ENCODE measurements at regions not wholly inside any gene's neighbourhood (a gene's known extent, or its start where the extent isn't known, plus 50 kb on each side); places are given as distances from the start of the nearest gene placed in this dataset.

DNA sequence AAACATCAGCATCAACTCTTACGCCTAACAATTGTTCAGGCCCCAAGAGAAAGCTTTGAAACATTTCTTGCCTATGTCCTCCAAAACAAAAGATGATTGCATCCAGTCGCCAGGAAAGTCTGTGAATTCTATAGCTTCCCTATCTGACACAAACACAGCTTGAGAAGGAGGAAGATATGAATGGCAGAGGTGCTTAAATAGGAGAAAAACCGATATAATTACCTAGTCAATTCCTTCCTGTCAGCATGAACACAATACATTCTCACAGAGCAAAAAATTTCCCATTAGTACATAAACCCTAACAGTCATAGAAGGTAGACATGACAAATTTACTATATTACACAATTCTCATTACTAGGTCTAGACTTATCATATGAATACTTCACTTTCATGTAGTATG, 326.5 kb downstream of the CGGBP1 start:
- no peak for TF ChIP-seq EZH2phosphoT487 (IDR thresholded peaks at IDR 0.05; ENCODE audit: low read depth)
- TF ChIP-seq, protein P1, sequence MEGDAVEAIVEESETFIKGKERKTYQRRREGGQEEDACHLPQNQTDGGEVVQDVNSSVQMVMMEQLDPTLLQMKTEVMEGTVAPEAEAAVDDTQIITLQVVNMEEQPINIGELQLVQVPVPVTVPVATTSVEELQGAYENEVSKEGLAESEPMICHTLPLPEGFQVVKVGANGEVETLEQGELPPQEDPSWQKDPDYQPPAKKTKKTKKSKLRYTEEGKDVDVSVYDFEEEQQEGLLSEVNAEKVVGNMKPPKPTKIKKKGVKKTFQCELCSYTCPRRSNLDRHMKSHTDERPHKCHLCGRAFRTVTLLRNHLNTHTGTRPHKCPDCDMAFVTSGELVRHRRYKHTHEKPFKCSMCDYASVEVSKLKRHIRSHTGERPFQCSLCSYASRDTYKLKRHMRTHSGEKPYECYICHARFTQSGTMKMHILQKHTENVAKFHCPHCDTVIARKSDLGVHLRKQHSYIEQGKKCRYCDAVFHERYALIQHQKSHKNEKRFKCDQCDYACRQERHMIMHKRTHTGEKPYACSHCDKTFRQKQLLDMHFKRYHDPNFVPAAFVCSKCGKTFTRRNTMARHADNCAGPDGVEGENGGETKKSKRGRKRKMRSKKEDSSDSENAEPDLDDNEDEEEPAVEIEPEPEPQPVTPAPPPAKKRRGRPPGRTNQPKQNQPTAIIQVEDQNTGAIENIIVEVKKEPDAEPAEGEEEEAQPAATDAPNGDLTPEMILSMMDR (IDR thresholded peaks at IDR 0.05; ENCODE audit: low read depth, low read length) = no peak
- H2AFZ ChIP-seq (ENCODE audit: low read depth, low read length) = no peak overlapping the region
- no peaks in the 10 kb centered on the region for H3K27me3 ChIP-seq (ENCODE audit: low read depth, low read length)
- H3K36me3 ChIP-seq (replicated peaks; ENCODE audit: low read depth, low read length) = no peaks in the 10 kb centered on the region
- H3K4me2 ChIP-seq (ENCODE audit: low read length) = no peak overlapping the region
- no peaks in the 10 kb centered on the region for H3K9me3 ChIP-seq (ENCODE audit: insufficient read depth, low read length)
- H3K4me3 ChIP-seq (ENCODE audit: low read length) = no peak overlapping the region
- no peaks in the 10 kb centered on the region for H3K4me1 ChIP-seq (ENCODE audit: low read length)
- no peaks in the 10 kb centered on the region for H3K79me2 ChIP-seq (ENCODE audit: low read length)
- no peak overlapping the region for H3K27ac ChIP-seq (ENCODE audit: low read length)
- no peaks in the 10 kb centered on the region for H4K20me1 ChIP-seq (ENCODE audit: insufficient read depth, low read length)
- H3K9ac ChIP-seq (ENCODE audit: low read length) = no peak overlapping the region

DNA sequence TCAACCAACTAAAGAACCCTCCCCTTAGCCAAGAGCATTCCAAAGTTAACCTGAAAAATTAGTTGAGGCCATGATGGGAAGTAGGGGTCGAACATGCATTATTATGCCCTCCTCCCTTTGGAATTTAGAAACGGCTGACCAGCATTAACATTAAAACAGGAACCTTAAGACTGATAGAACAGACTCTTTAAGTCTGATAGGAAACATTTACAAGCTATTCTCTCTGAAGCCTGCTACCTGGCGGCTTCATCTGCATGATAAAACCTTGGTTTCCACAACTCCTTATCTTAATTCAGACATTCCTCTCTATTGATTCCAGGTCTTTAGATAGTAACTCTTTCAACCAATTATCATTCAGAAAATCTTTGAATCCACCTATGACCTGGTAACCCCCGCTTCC, 331.0 kb downstream of the CGGBP1 start:
- H3K4me3 ChIP-seq (ENCODE audit: low read length) = no peak overlapping the region
- H3K9me3 ChIP-seq (ENCODE audit: insufficient read depth, low read length) = no peaks in the 10 kb centered on the region
- no peaks in the 10 kb centered on the region for H4K20me1 ChIP-seq (ENCODE audit: insufficient read depth, low read length)
- H2AFZ ChIP-seq (ENCODE audit: low read depth, low read length) = no peak overlapping the region
- H3K9ac ChIP-seq (ENCODE audit: low read length) = no peak overlapping the region
- H3K36me3 ChIP-seq (replicated peaks; ENCODE audit: low read depth, low read length) = no peaks in the 10 kb centered on the region
- TF ChIP-seq, protein P1 (IDR thresholded peaks at IDR 0.05; ENCODE audit: low read depth, low read length) = no peak
- no peak for TF ChIP-seq EZH2phosphoT487 (IDR thresholded peaks at IDR 0.05; ENCODE audit: low read depth)
- no peak overlapping the region for H3K4me2 ChIP-seq (ENCODE audit: low read length)
- no peaks in the 10 kb centered on the region for H3K27me3 ChIP-seq (ENCODE audit: low read depth, low read length)
- H3K27ac ChIP-seq (ENCODE audit: low read length) = no peak overlapping the region
- H3K4me1 ChIP-seq (ENCODE audit: low read length) = no peaks in the 10 kb centered on the region
- H3K79me2 ChIP-seq (ENCODE audit: low read length) = no peaks in the 10 kb centered on the region

DNA sequence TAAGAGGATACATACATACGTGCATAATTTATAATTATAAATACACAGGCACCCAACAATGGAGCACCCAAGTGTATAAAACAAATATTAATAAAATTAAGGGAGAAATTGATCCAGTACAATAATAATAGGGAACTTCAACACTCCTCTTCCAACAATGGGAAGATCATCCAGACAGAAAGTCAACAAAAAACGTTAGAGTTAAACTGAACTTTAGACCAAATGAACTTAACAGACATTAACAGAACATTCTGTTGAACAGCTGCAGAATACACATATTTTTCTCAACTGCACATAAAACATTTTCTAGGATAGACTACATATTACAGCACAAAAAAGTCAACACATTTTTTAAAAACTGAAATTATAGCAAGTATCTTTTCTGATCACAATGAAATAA, 339.7 kb downstream of the CGGBP1 start:
- Histone ChIP-seq H3K9me3 (ENCODE audit: insufficient read depth, low read length) (no peaks in the 10 kb centered on the region), H3K4me2 (ENCODE audit: low read length) (no peak overlapping the region), H3K36me3 (replicated peaks; ENCODE audit: low read depth, low read length) (no peaks in the 10 kb centered on the region), H4K20me1 (ENCODE audit: insufficient read depth, low read length) (no peaks in the 10 kb centered on the region), H3K9ac (ENCODE audit: low read length) (no peak overlapping the region), H2AFZ (ENCODE audit: low read depth, low read length) (no peak overlapping the region), H3K4me1 (ENCODE audit: low read length) (no peaks in the 10 kb centered on the region), H3K4me3 (ENCODE audit: low read length) (no peak overlapping the region), H3K27me3 (ENCODE audit: low read depth, low read length) (no peaks in the 10 kb centered on the region), H3K27ac (ENCODE audit: low read length) (no peak overlapping the region), H3K79me2 (ENCODE audit: low read length) (no peaks in the 10 kb centered on the region)
- TF ChIP-seq, protein P1 (IDR thresholded peaks at IDR 0.05; ENCODE audit: low read depth, low read length) = no peak
- no peak for TF ChIP-seq EZH2phosphoT487 (IDR thresholded peaks at IDR 0.05; ENCODE audit: low read depth)

DNA sequence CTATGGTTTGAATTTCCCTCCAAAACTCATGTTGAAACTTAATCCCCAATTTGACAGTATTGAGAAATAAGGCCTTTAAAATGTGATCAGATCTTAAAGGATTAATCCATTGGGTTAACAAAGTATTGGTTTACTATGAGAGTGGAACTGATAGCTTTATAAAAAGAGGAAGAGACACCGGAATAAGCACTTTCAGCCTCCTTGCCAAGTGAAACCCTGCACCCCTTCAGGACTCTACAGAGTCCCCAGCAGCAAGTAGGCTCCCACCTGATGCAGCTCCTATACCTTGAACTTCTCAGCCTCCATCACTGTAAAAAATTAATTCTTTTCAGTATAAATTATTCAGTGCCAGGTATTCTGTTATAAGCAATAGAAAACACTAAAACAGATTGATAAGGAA, 348.3 kb downstream of the CGGBP1 start:
- peak overlapping the region; percentile 11 for H3K4me2 ChIP-seq (ENCODE audit: low read length)
- no peaks in the 10 kb centered on the region for H3K9me3 ChIP-seq (ENCODE audit: insufficient read depth, low read length)
- H4K20me1 ChIP-seq (ENCODE audit: insufficient read depth, low read length) = no peaks in the 10 kb centered on the region
- peaks cover 19% of the 10 kb centered on the region for H3K4me1 ChIP-seq (ENCODE audit: low read length)
- TF ChIP-seq EZH2phosphoT487 (IDR thresholded peaks at IDR 0.05; ENCODE audit: low read depth) = no peak
- TF ChIP-seq, protein P1 (IDR thresholded peaks at IDR 0.05; ENCODE audit: low read depth, low read length) = no peak
- H3K36me3 ChIP-seq (replicated peaks; ENCODE audit: low read depth, low read length) = no peaks in the 10 kb centered on the region
- H3K4me3 ChIP-seq (ENCODE audit: low read length) = no peak overlapping the region
- H3K27ac ChIP-seq (ENCODE audit: low read length) = peak overlapping the region; percentile 40
- no peaks in the 10 kb centered on the region for H3K27me3 ChIP-seq (ENCODE audit: low read depth, low read length)
- no peak overlapping the region for H3K9ac ChIP-seq (ENCODE audit: low read length)
- H3K79me2 ChIP-seq (ENCODE audit: low read length) = no peaks in the 10 kb centered on the region
- no peak overlapping the region for H2AFZ ChIP-seq (ENCODE audit: low read depth, low read length)

Data from OCI-LY3 (cell line).